ENCODE measurements at regions not wholly inside any gene's neighbourhood (a gene's known extent, or its start where the extent isn't known, plus 50 kb on each side); places are given as distances from the start of the nearest gene placed in this dataset.

- TF ChIP-seq CTCF (IDR thresholded peaks at IDR 0.05; ENCODE audit: borderline replicate concordance, extremely low read depth, low read length, poor library complexity, severe bottlenecking) = no peak
- no peak for TF ChIP-seq EZH2 (IDR thresholded peaks at IDR 0.05; ENCODE audit: borderline replicate concordance, low read depth, low read length, severe bottlenecking)
Observed at GRCh38 chr2:217242947-217243346, 383.1 kb upstream of the TNP1 start.
